ENCODE measurements at regions not wholly inside any gene's neighbourhood (a gene's known extent, or its start where the extent isn't known, plus 50 kb on each side); places are given as distances from the start of the nearest gene placed in this dataset.

GRCh38 chrX:77293331-77293995 lies 153.7 kb upstream of the FGF16 start:
- no peak overlapping the region for H3K4me3 ChIP-seq (ENCODE audit: low read length)
- no peak overlapping the region for H3K27ac ChIP-seq (ENCODE audit: low read length)
- H3K9me3 ChIP-seq (ENCODE audit: insufficient read depth, low read length): no peaks in the 10 kb centered on the region
- no peak overlapping the region for H3K4me2 ChIP-seq (ENCODE audit: low read length)
- no peaks in the 10 kb centered on the region for H3K27me3 ChIP-seq (ENCODE audit: low read depth, low read length)
- H3K79me2 ChIP-seq (ENCODE audit: low read length): no peaks in the 10 kb centered on the region
- TF ChIP-seq EZH2phosphoT487 (IDR thresholded peaks at IDR 0.05; ENCODE audit: low read depth) (no peak), CTCF (IDR thresholded peaks at IDR 0.05; ENCODE audit: low read depth, low read length) (no peak)
- H3K36me3 ChIP-seq (replicated peaks; ENCODE audit: low read depth, low read length): no peaks in the 10 kb centered on the region
- no peak overlapping the region for H2AFZ ChIP-seq (ENCODE audit: low read depth, low read length)
- H4K20me1 ChIP-seq (ENCODE audit: insufficient read depth, low read length): no peaks in the 10 kb centered on the region
- H3K4me1 ChIP-seq (ENCODE audit: low read length): peaks cover 12% of the 10 kb centered on the region
- H3K9ac ChIP-seq (ENCODE audit: low read length): no peak overlapping the region

- H3K4me3 ChIP-seq (ENCODE audit: low read length): no peak overlapping the region
- no peaks in the 10 kb centered on the region for H4K20me1 ChIP-seq (ENCODE audit: insufficient read depth, low read length)
- H3K36me3 ChIP-seq (replicated peaks; ENCODE audit: low read depth, low read length): no peaks in the 10 kb centered on the region
- TF ChIP-seq EZH2phosphoT487 (IDR thresholded peaks at IDR 0.05; ENCODE audit: low read depth) (no peak), CTCF (IDR thresholded peaks at IDR 0.05; ENCODE audit: low read depth, low read length) (no peak)
- peaks cover 25% of the 10 kb centered on the region for H3K4me1 ChIP-seq (ENCODE audit: low read length)
- H3K27me3 ChIP-seq (ENCODE audit: low read depth, low read length): no peaks in the 10 kb centered on the region
- no peaks in the 10 kb centered on the region for H3K79me2 ChIP-seq (ENCODE audit: low read length)
- H3K4me2 ChIP-seq (ENCODE audit: low read length): no peak overlapping the region
- H3K27ac ChIP-seq (ENCODE audit: low read length): no peak overlapping the region
- no peak overlapping the region for H2AFZ ChIP-seq (ENCODE audit: low read depth, low read length)
- H3K9ac ChIP-seq (ENCODE audit: low read length): no peak overlapping the region
- no peaks in the 10 kb centered on the region for H3K9me3 ChIP-seq (ENCODE audit: insufficient read depth, low read length)
Observed at GRCh38 chrX:77298296-77298695, 148.9 kb upstream of the FGF16 start.

DNA sequence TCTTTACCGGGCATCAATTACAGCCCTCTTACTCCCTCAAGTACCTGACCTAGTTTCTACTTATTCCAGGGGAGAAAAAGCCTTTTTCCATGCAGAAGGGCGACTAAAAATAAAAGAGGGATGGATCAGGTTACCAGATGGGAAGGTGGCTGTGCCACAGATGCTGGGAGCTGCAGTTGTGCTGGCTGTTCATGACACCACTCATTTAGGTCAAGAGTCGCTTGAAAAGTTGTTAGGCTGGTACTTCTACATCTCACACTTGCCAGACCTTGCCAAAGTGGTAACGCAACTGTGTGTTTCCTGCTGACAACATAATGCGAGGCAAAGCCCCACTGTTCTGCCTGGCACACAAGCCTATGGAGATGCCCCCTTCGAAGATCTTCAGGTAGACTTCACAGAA lies 148.4 kb upstream of the FGF16 start:
- H3K9ac ChIP-seq (ENCODE audit: low read length): no peak overlapping the region
- no peaks in the 10 kb centered on the region for H3K27me3 ChIP-seq (ENCODE audit: low read depth, low read length)
- TF ChIP-seq CTCF (IDR thresholded peaks at IDR 0.05; ENCODE audit: low read depth, low read length) (no peak), EZH2phosphoT487 (IDR thresholded peaks at IDR 0.05; ENCODE audit: low read depth) (no peak)
- H3K4me2 ChIP-seq (ENCODE audit: low read length): no peak overlapping the region
- no peak overlapping the region for H3K27ac ChIP-seq (ENCODE audit: low read length)
- H3K79me2 ChIP-seq (ENCODE audit: low read length): no peaks in the 10 kb centered on the region
- H3K4me3 ChIP-seq (ENCODE audit: low read length): no peak overlapping the region
- H3K36me3 ChIP-seq (replicated peaks; ENCODE audit: low read depth, low read length): no peaks in the 10 kb centered on the region
- H3K4me1 ChIP-seq (ENCODE audit: low read length): peaks cover 21% of the 10 kb centered on the region
- H4K20me1 ChIP-seq (ENCODE audit: insufficient read depth, low read length): no peaks in the 10 kb centered on the region
- H3K9me3 ChIP-seq (ENCODE audit: insufficient read depth, low read length): no peaks in the 10 kb centered on the region
- H2AFZ ChIP-seq (ENCODE audit: low read depth, low read length): no peak overlapping the region

- Histone ChIP-seq H2AFZ (ENCODE audit: low read depth, low read length) (no peak overlapping the region), H3K27ac (ENCODE audit: low read length) (no peak overlapping the region), H3K9ac (ENCODE audit: low read length) (no peak overlapping the region), H3K4me2 (ENCODE audit: low read length) (no peak overlapping the region), H3K36me3 (replicated peaks; ENCODE audit: low read depth, low read length) (no peaks in the 10 kb centered on the region), H3K4me3 (ENCODE audit: low read length) (no peak overlapping the region), H4K20me1 (ENCODE audit: insufficient read depth, low read length) (no peaks in the 10 kb centered on the region), H3K9me3 (ENCODE audit: insufficient read depth, low read length) (no peaks in the 10 kb centered on the region), H3K4me1 (ENCODE audit: low read length) (peaks cover 16% of the 10 kb centered on the region), H3K79me2 (ENCODE audit: low read length) (no peaks in the 10 kb centered on the region), H3K27me3 (ENCODE audit: low read depth, low read length) (no peaks in the 10 kb centered on the region)
- TF ChIP-seq CTCF (IDR thresholded peaks at IDR 0.05; ENCODE audit: low read depth, low read length): no peak
- TF ChIP-seq EZH2phosphoT487 (IDR thresholded peaks at IDR 0.05; ENCODE audit: low read depth): no peak
Observed at GRCh38 chrX:77299549-77299948, 147.6 kb upstream of the FGF16 start.

All from OCI-LY3 (cell line).